ENCODE measurements at regions not wholly inside any gene's neighbourhood (a gene's known extent, or its start where the extent isn't known, plus 50 kb on each side); places are given as distances from the start of the nearest gene placed in this dataset.
"Not testable (repeated sequence)": the region's sequence is repeated elsewhere in the genome, so short reads cannot be mapped to it uniquely, and the experiment has no call there.

DNA sequence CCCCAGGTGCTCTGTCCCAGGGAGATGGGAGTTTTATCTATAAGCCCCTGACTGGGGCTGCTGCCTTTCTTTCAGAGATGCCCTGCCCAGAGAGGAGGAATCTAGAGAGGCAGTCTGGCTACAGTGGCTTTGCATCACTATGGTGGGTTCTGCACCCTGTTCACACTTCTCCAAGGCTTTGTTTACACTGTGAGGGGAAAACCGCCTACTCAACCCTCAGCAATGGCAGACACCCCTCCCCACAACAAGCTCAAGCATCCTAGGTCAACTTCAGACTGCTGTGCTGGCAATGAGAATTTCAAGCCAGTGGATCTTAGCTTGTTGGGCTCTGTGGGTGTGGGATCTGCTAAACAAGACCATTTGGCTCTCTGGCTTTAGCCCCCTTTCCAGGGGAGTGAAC is 204.4 kb upstream of the THRB start:
- H3K9me3 Mint-ChIP-seq; H3K4me3 Mint-ChIP-seq; H3K36me3 Mint-ChIP-seq (ENCODE audit: low read depth); intact Hi-C loops (cut with micrococcal nuclease); H3K4me1 Mint-ChIP-seq (ENCODE audit: low read depth); H3K27me3 Mint-ChIP-seq; H3K27ac Mint-ChIP-seq: not testable (repeated sequence)

DNA sequence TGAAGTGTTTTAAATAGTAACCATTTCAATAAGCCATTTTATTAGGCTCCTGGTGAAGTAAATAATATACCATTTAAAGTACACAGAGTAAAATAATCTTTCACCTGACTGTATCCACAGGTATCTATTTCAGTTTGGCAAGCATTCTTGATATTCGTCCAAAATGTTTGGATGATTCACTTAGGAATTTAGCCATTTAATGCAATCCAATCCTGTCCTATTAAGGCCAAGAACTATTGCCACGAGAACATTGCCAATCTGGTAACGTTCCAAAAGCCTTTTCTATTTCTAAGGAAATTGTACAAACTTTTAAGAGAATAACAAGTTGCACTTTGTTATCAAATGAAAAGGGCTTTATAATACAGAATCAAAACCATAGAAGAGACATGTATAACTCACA is 209.8 kb upstream of the THRB start:
- no peaks in the 10 kb centered on the region for H3K4me1 Mint-ChIP-seq (ENCODE audit: low read depth)
- no peaks in the 10 kb centered on the region for H3K27me3 Mint-ChIP-seq
- no peak overlapping the region for H3K27ac Mint-ChIP-seq
- H3K36me3 Mint-ChIP-seq (ENCODE audit: low read depth), result no peaks in the 10 kb centered on the region
- H3K4me3 Mint-ChIP-seq, result no peak overlapping the region
- intact Hi-C loops (cut with micrococcal nuclease), result no loop called here
- no peaks in the 10 kb centered on the region for H3K9me3 Mint-ChIP-seq

DNA sequence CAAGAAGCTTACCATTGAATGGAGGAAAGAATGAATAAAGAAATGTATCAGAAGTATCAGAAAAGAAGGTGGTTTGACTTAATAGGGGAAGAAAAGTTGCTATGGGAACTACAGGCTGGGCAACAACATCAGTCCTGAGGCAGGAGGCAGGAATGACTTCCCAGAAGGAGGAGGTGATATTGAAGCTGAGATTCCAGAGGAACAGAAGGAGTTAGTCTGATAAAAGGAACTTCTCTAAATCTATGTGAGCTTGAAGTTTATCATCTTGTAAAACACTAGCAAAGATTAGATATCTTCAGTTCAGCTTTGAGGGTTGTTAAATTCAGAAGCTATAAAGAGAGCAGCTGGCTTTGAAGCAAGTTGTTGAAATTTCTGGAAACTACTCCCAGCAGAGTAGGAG is 213.3 kb upstream of the THRB start:
- Mint-ChIP-seq H3K4me1 (ENCODE audit: low read depth) (no peaks in the 10 kb centered on the region), H3K27me3 (no peaks in the 10 kb centered on the region)

DNA sequence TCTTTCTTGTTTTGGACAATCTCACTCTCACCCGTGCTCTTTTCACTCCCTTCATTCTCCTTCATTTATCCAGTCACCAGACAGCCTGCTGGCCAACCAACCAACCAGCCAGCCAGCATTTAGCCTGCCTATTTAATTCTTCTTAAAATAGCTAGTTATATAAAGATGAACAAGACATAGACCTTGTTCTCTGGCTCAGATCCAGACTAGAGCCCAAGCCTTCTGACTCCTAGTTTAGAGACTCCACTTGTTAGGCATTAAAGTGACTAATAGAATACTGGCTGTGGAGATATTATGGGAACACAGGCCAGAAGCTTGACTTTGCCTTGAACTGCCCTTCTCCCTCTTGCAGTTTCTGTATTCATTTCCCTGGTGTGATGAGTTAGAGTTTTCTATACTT is 215.3 kb upstream of the THRB start:
- H3K27ac Mint-ChIP-seq, result no peak overlapping the region
- no peaks in the 10 kb centered on the region for H3K9me3 Mint-ChIP-seq
- H3K4me3 Mint-ChIP-seq, result no peak overlapping the region
- intact Hi-C loops (cut with micrococcal nuclease), result no loop called here
- H3K27me3 Mint-ChIP-seq, result no peaks in the 10 kb centered on the region
- H3K36me3 Mint-ChIP-seq (ENCODE audit: low read depth), result no peaks in the 10 kb centered on the region
- H3K4me1 Mint-ChIP-seq (ENCODE audit: low read depth), result no peaks in the 10 kb centered on the region

More for the DNA sequence above, 213.3 kb upstream of the THRB start:
- H3K9me3 Mint-ChIP-seq, result no peaks in the 10 kb centered on the region
- H3K36me3 Mint-ChIP-seq (ENCODE audit: low read depth), result no peaks in the 10 kb centered on the region
- intact Hi-C loops (cut with micrococcal nuclease), result no loop called here
- no peak overlapping the region for H3K27ac Mint-ChIP-seq
- H3K4me3 Mint-ChIP-seq, result no peak overlapping the region

DNA sequence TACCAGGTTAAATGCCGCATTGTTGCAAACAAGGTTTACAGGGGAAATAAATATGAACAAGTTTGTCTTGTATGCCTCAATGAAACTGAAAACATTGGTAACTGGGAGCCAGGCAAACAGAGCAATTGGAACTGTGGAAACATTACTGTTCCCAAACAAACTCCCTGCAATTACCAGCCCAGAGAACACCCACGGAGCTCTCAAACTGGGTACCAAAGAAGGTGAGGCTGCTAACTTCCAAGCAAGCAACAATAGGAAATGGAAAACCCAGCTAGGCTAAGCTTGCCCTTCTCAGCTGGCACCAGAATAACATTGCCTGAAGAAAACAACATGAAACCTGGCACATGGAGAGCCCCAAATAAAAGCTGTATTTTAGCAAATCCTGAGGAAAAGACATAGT is 218.9 kb upstream of the THRB start:
- Mint-ChIP-seq H3K4me3 (no peak overlapping the region), H3K36me3 (ENCODE audit: low read depth) (no peaks in the 10 kb centered on the region), H3K4me1 (ENCODE audit: low read depth) (no peaks in the 10 kb centered on the region), H3K27me3 (no peaks in the 10 kb centered on the region), H3K27ac (no peak overlapping the region), H3K9me3 (no peaks in the 10 kb centered on the region)
- intact Hi-C loops (cut with micrococcal nuclease), result no loop called here

DNA sequence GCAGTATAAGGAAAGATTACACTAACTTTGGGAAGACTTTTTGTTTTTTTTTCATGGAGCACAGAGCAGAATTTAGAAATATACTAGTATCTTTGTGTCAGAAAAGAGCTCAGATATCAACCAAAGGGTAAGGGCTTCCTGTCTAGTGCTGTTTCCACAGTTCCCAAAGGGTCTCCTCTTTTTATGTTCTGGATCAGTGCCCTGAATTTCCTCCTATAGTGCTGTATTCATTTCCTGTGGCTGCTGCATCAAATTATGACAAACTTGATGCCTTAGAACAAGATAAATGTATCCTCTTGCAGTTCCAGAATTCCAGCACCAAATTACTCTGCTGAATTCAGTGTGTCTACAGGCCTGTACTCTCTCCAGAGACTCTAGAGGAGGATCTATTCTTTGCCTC is 219.8 kb upstream of the THRB start:
- H3K4me1 Mint-ChIP-seq (ENCODE audit: low read depth), result no peaks in the 10 kb centered on the region
- no peak overlapping the region for H3K4me3 Mint-ChIP-seq
- no peak overlapping the region for H3K27ac Mint-ChIP-seq
- intact Hi-C loops (cut with micrococcal nuclease), result no loop called here
- no peaks in the 10 kb centered on the region for H3K27me3 Mint-ChIP-seq
- no peaks in the 10 kb centered on the region for H3K36me3 Mint-ChIP-seq (ENCODE audit: low read depth)
- no peaks in the 10 kb centered on the region for H3K9me3 Mint-ChIP-seq

DNA sequence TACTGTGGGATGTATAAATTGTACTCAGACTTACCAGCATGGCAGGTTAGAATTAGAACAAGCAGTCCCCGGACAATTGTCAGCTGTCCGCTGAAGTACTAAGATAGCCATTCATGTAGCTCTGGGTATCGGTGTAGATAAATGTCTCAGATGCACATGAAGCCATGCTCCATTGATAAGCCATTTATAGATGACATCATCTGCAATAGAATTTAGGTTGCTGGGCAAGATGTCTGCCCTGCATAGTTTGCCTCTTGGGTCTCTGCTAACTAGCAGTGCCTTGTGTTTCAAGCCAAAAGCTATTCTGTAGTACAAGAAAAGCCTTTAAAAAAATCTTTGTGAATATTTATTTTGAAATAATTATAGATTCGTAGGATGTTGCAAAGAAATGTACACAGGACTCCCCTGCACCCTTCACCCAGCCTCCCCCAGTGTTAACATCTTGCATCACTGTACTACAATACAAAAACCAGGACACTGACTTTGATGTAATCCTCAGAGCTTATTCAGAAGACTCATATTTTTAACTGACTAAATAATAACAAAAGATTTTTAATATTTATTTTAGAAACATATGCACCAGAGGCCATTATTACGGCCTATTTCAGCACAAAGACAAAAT is 220.6 kb upstream of the THRB start:
- H3K4me3 Mint-ChIP-seq, result no peak overlapping the region
- intact Hi-C loops (cut with micrococcal nuclease), result no loop called here
- H3K9me3 Mint-ChIP-seq, result no peaks in the 10 kb centered on the region
- no peak overlapping the region for H3K27ac Mint-ChIP-seq
- no peaks in the 10 kb centered on the region for H3K27me3 Mint-ChIP-seq
- no peaks in the 10 kb centered on the region for H3K4me1 Mint-ChIP-seq (ENCODE audit: low read depth)
- H3K36me3 Mint-ChIP-seq (ENCODE audit: low read depth), result no peaks in the 10 kb centered on the region

DNA sequence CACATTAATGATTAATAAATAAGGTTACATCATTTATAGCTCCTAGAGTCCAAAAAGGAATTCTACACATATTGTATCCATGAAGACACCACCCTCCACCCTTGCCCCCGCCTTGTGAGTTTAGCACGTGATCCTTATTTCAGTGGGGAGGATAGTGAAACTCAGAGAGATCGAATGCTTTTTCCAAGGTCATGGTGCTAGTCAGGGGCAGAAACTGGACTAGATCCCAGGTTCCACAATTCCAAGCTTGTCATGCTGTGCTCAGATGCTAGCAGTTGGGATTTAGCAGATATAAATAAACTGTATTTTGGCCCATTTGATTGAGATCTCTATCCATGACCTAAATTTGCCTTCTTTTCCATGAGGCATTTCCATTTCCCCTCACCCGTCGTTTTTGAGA is 227.4 kb upstream of the THRB start:
- Mint-ChIP-seq H3K9me3 (no peaks in the 10 kb centered on the region), H3K4me1 (ENCODE audit: low read depth) (no peaks in the 10 kb centered on the region), H3K4me3 (no peak overlapping the region)

DNA sequence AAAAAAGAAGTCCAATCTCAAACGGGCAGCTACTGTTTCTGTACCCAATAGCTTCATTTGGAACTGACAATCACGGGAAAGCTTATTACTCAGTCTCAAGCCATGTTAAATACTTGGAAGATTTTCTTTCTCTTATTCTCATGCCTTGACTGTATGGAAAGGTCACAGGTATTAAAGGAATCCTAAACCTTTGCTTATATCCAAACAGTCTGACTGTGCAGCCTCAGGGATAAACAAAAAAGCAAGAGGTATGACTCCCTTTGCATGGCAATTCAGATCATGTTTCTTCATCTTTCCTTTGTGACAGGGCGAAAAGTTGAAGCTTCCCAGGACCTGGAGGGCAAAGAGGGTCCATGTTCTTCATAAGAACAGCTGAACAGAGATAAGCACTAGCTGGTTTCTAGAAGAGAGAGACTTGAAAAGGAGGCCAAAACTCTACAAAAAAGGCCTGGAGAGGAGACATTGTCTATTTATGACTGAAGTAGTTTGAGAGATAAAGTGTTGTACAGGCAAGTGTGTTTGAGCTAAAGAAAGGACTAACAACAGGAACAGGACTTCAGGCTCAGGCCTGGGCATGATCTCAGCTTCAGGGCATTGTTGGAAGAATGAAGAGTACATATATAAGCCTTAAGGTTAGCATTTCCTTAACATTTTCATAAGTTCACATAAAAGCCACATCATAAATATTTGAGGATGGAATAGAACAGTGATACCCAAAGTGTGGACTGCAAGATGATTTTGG is 231.0 kb upstream of the THRB start:
- Mint-ChIP-seq H3K4me1 (ENCODE audit: low read depth) (no peaks in the 10 kb centered on the region), H3K4me3 (no peak overlapping the region), H3K36me3 (ENCODE audit: low read depth) (no peaks in the 10 kb centered on the region), H3K9me3 (no peaks in the 10 kb centered on the region), H3K27me3 (no peaks in the 10 kb centered on the region), H3K27ac (no peak overlapping the region)
- intact Hi-C loops (cut with micrococcal nuclease), result no loop called here

More for the DNA sequence above, 227.4 kb upstream of the THRB start:
- intact Hi-C loops (cut with micrococcal nuclease), result no loop called here
- Mint-ChIP-seq H3K27ac (no peak overlapping the region), H3K27me3 (no peaks in the 10 kb centered on the region), H3K36me3 (ENCODE audit: low read depth) (no peaks in the 10 kb centered on the region)

DNA sequence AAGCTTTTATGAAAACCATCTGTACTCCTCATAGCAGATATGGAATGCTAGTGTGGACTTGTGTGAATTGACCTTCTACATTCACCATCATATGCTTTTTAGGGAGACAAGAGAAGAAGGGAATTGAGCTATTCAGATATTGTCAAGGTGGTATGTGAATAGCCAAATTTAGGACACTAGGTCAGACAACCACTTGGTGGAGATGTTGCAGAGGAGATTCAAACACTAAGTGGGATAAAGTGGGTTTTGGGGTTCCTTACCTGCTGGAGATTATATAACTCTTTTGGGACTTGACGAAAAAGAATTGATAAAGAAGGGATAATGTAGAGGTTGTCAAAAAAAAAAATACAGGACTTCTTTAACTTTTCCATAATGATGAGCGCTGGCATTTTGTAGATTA is 231.8 kb upstream of the THRB start:
- intact Hi-C loops (cut with micrococcal nuclease), result no loop called here
- Mint-ChIP-seq H3K4me1 (ENCODE audit: low read depth) (no peaks in the 10 kb centered on the region), H3K4me3 (no peak overlapping the region), H3K36me3 (ENCODE audit: low read depth) (no peaks in the 10 kb centered on the region), H3K9me3 (no peaks in the 10 kb centered on the region), H3K27me3 (no peaks in the 10 kb centered on the region), H3K27ac (no peak overlapping the region)

DNA sequence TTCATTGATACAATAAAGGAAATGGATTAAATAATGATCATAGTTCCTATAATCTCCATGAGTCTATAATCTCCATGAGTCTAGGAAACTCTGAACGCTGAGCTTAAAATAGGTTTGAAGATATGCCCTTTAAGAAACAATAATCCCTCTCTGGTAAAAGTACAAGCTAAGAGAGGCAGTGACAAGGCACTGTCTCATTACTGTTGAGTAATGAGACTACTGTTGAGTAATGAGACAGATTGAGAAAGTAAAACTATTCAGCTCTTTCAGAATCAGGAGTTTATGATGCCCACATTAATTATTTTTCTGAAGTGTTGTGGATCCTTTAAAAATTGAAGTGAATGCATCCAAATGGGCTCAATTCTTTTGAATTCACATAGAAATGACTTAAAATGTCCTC is 235.5 kb upstream of the THRB start:
- H3K27ac Mint-ChIP-seq, result no peak overlapping the region
- H3K27me3 Mint-ChIP-seq, result no peaks in the 10 kb centered on the region
- no peak overlapping the region for H3K4me3 Mint-ChIP-seq
- no peaks in the 10 kb centered on the region for H3K9me3 Mint-ChIP-seq
- H3K4me1 Mint-ChIP-seq (ENCODE audit: low read depth), result no peaks in the 10 kb centered on the region
- no peaks in the 10 kb centered on the region for H3K36me3 Mint-ChIP-seq (ENCODE audit: low read depth)
- intact Hi-C loops (cut with micrococcal nuclease), result no loop called here

DNA sequence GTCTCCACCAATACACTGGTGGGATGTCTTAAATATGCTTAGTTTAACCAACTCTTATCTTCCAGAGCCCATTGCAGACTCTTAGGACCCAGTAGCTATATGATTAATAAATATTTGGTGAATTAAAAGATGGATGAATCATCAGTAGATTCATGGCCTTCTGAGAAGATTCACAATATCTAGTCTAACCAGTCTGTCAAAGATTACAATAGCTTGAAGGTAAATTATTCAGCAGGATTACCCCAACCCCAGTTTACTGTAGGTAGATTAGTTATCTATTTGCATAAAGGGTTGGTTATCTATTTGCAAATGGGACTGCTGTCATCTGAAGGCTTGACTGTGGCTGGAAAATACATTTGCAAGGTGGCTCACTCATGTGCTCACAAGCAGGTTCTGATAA is 239.4 kb upstream of the THRB start:
- H3K27ac Mint-ChIP-seq, result no peak overlapping the region
- no peak overlapping the region for H3K4me3 Mint-ChIP-seq
- H3K4me1 Mint-ChIP-seq (ENCODE audit: low read depth), result no peaks in the 10 kb centered on the region
- H3K9me3 Mint-ChIP-seq, result no peaks in the 10 kb centered on the region
- intact Hi-C loops (cut with micrococcal nuclease), result no loop called here
- H3K36me3 Mint-ChIP-seq (ENCODE audit: low read depth), result no peaks in the 10 kb centered on the region
- no peaks in the 10 kb centered on the region for H3K27me3 Mint-ChIP-seq

DNA sequence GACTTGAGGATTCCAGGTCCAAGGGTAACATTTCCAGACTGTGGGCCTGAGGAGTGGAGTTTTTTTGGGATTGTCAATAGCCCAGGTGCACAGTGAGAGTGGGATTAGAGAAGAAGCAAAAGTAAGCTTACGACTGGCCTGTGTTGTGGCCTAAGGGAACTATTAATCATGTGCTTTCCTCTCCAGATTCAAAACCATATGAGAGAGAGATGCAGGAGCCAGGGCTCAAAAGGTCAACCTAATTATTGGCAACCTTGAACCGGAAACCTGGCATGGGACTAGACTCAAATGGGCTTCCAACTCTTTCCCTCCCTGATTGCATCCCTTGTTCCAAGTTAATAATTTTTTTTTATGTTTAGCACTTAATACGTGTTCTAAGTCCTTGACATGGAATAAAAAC is 242.1 kb upstream of the THRB start:
- no peaks in the 10 kb centered on the region for H3K9me3 Mint-ChIP-seq
- no peak overlapping the region for H3K4me3 Mint-ChIP-seq
- no peaks in the 10 kb centered on the region for H3K36me3 Mint-ChIP-seq (ENCODE audit: low read depth)
- intact Hi-C loops (cut with micrococcal nuclease), result no loop called here
- H3K27ac Mint-ChIP-seq, result no peak overlapping the region
- H3K4me1 Mint-ChIP-seq (ENCODE audit: low read depth), result no peaks in the 10 kb centered on the region
- no peaks in the 10 kb centered on the region for H3K27me3 Mint-ChIP-seq

DNA sequence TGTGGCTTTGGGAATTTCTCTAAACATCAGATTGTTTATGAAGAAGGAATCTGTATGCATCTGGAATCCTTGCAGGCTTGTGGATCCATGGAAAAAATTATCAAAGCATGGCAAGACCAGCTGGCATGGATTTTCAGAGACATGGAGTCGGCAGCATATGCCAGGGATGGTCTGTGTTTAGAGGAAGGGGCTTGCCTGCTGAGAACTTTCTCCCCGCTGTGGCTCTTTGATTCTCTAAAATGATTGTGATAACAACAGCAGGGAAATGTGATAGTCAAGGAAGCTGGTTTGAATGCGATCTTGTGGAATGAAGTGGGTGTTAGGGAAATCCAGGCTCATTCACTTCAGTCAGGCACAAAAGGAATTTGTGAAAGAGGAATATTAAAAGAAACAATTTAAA is 245.7 kb upstream of the THRB start:
- Mint-ChIP-seq H3K4me3 (no peak overlapping the region), H3K4me1 (ENCODE audit: low read depth) (no peaks in the 10 kb centered on the region), H3K27ac (no peak overlapping the region), H3K9me3 (no peaks in the 10 kb centered on the region), H3K27me3 (no peaks in the 10 kb centered on the region), H3K36me3 (ENCODE audit: low read depth) (no peaks in the 10 kb centered on the region)
- intact Hi-C loops (cut with micrococcal nuclease), result no loop called here

DNA sequence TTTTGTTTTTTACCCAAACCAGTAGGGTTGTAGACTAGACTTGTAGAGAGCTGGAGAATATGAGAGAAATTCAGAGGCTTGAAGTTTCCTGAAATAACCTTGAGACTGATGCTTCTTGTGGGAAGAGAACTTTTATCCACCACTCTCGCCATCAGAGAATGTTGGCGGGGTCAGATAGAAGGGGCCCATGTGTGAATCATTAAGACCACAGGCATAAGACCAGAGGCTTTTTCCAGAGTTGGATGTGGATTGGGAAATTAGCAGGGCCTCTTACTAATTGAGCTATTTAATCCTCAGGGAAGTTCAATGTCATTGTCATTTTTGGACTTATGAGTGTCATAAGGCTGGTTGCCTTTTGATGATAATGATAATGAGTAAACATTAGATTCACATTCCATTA is 246.9 kb upstream of the THRB start:
- no peaks in the 10 kb centered on the region for H3K27me3 Mint-ChIP-seq
- intact Hi-C loops (cut with micrococcal nuclease), result no loop called here
- H3K27ac Mint-ChIP-seq, result no peak overlapping the region
- no peaks in the 10 kb centered on the region for H3K4me1 Mint-ChIP-seq (ENCODE audit: low read depth)
- H3K9me3 Mint-ChIP-seq, result no peaks in the 10 kb centered on the region
- no peak overlapping the region for H3K4me3 Mint-ChIP-seq
- no peaks in the 10 kb centered on the region for H3K36me3 Mint-ChIP-seq (ENCODE audit: low read depth)

Measured in dendritic cell treated with granulocyte-macrophage colony-stimulating factor and Interleukin-4, amounts not matched to agents 40 ng/mL and 50 ng/mL, for 4 days (primary cell).